HEK293T (cell line): ENCODE measurements at regions not wholly inside any gene's neighbourhood (a gene's known extent, or its start where the extent isn't known, plus 50 kb on each side); places are given as distances from the start of the nearest gene placed in this dataset.

ENCODE experiments used
- CTCF ChIA-PET: fragments of 350-600 bp; formaldehyde crosslinking; extraction: SDS; loops from one replicate; lab custom pipeline; 2021; ENCODE audit warnings: antibody characterized with exemption, inconsistent platforms; lab: Yijun Ruan, JAX
- POLR2A ChIA-PET: fragments of 350-600 bp; formaldehyde crosslinking; extraction: SDS; loops from one replicate; lab custom pipeline; 2020; ENCODE audit warnings: antibody characterized with exemption, inconsistent platforms; lab: Yijun Ruan, JAX
- DNase-seq: peaks from one replicate; pipeline ENCODE4 v3.0.0; 2012; ENCODE audit warnings: mixed read lengths; ENCODE audit errors: extremely low spot score
- ARNT ChIP-seq: fragments of 450-650 bp; IDR thresholded peaks from 2 replicates; pipeline ENCODE4 v1.6.1; 2017; ENCODE audit warnings: mild to moderate bottlenecking
- BHLHE40 ChIP-seq: fragments of 450-650 bp; IDR thresholded peaks from 2 replicates; pipeline ENCODE4 v1.6.1; 2016; ENCODE audit warnings: mild to moderate bottlenecking, moderate library complexity, borderline replicate concordance
- CTBP1 ChIP-seq: fragments of 450-650 bp; IDR thresholded peaks from 2 replicates; pipeline ENCODE4 v1.6.1; 2016; ENCODE audit warnings: borderline replicate concordance
- ELF4 ChIP-seq: fragments of 450-650 bp; IDR thresholded peaks from 2 replicates; pipeline ENCODE4 v1.6.1; 2017; ENCODE audit warnings: antibody characterized with exemption
- FOXA1 ChIP-seq: fragments of 450-650 bp; IDR thresholded peaks from 2 replicates; pipeline ENCODE4 v1.6.1; 2016; ENCODE audit warnings: mild to moderate bottlenecking
- FOXK2 ChIP-seq: fragments of 450-650 bp; IDR thresholded peaks from 2 replicates; pipeline ENCODE4 v1.6.1; 2016; ENCODE audit warnings: mild to moderate bottlenecking
- FOXM1 ChIP-seq: fragments of 450-650 bp; IDR thresholded peaks from 2 replicates; pipeline ENCODE4 v1.6.1; 2017; ENCODE audit warnings: mild to moderate bottlenecking, borderline replicate concordance
- HDGF ChIP-seq: fragments of 450-650 bp; IDR thresholded peaks from 2 replicates; pipeline ENCODE4 v1.6.1; 2017; ENCODE audit warnings: antibody characterized with exemption, borderline replicate concordance
- L3MBTL2 ChIP-seq: fragments of 450-650 bp; conservative IDR thresholded peaks from 2 replicates; pipeline ENCODE4 v1.6.1; 2016; ENCODE audit warnings: mild to moderate bottlenecking
- LEF1 ChIP-seq: fragments of 450-650 bp; IDR thresholded peaks from 2 replicates; pipeline ENCODE4 v1.6.1; 2017; ENCODE audit warnings: mild to moderate bottlenecking, borderline replicate concordance
- NFRKB ChIP-seq: fragments of 450-650 bp; IDR thresholded peaks from 2 replicates; pipeline ENCODE4 v1.6.1; 2016; ENCODE audit warnings: mild to moderate bottlenecking, moderate library complexity
- SP1 ChIP-seq: fragments of 450-650 bp; IDR thresholded peaks from 2 replicates; pipeline ENCODE4 v1.6.1; 2017
- SUZ12 ChIP-seq: fragments of 450-650 bp; IDR thresholded peaks from 2 replicates; pipeline ENCODE4 v1.6.1; 2016; ENCODE audit warnings: mild to moderate bottlenecking
- TARDBP ChIP-seq: fragments of 450-650 bp; IDR thresholded peaks from 2 replicates; pipeline ENCODE4 v1.6.1; 2016
- ZNF384 ChIP-seq: fragments of 450-650 bp; IDR thresholded peaks from 2 replicates; pipeline ENCODE4 v1.6.1; 2016
- TF ChIP-seq, protein P1 (sequence below): fragments of 450-650 bp; IDR thresholded peaks from 2 replicates; pipeline ENCODE4 v1.6.1; 2016

DNA sequence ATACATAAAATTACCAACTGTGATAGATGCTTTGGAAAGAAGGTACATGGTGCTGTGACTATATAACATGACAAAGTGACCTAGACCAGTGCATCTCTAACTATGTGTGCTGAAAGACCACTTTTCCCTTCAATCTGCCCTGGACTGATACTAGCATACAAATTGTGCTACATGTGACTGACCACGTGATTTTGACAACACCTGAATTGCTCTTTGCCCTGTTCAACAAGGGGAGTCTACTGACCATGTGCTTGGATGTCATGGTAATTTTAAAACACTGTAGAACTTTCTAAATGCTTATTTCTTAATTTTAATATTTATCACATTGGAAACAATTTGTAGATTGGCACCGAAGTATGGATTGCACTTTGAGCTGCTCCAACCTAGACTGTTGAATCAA, 142.4 kb downstream of the CAND1 start:
- DNase-seq = no peak
- POLR2A ChIA-PET = no interaction called here
- CTCF ChIA-PET = no interaction called here
- TF ChIP-seq FOXA1 (no peak), TARDBP (no peak), LEF1 (no peak), L3MBTL2 (no peak), SUZ12 (no peak), FOXK2 (no peak), BHLHE40 (no peak), SP1 (no peak), NFRKB (no peak), CTBP1 (no peak), HDGF (no peak), ARNT (no peak), ELF4 (no peak)
- TF ChIP-seq, protein P1, sequence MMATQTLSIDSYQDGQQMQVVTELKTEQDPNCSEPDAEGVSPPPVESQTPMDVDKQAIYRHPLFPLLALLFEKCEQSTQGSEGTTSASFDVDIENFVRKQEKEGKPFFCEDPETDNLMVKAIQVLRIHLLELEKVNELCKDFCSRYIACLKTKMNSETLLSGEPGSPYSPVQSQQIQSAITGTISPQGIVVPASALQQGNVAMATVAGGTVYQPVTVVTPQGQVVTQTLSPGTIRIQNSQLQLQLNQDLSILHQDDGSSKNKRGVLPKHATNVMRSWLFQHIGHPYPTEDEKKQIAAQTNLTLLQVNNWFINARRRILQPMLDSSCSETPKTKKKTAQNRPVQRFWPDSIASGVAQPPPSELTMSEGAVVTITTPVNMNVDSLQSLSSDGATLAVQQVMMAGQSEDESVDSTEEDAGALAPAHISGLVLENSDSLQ = no peak

DNA sequence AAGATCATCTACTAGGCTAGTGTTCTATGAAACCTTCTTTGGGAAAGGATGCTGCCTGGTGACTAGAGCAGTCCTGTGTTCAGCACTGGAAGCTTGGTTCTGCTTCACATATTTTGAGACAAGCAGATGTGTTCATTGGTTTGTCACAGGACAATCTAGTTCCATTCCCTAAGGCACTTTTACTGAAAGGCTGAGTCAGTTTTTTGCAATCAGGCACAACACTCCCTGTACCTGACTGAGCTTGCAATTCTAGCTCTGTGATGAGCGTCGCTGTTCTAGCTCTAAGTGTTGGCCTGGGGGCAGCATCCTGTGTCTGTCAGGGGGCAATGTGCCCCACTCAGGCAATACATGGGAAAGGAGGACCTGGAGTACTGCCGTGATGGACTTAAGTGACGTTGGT, 144.4 kb downstream of the CAND1 start:
- no peak for DNase-seq
- ChIA-PET CTCF (interaction anchor here (0.8 to 2.1 kb wide), 4 partner anchors 12 to 60 kb away, joined by 3 to 8 read pairs (median 5); no protein-coding TSS in a partner anchor), POLR2A (interaction anchor here (0.8 kb wide), 1 partner anchor 58 kb away, joined by 3 read pairs; no protein-coding TSS in a partner anchor)
- TF ChIP-seq, protein P1 = no peak
- TF ChIP-seq HDGF (no peak), SUZ12 (no peak), BHLHE40 (no peak), ARNT (no peak), TARDBP (no peak), L3MBTL2 (no peak), FOXK2 (no peak), LEF1 (no peak), ZNF384 (no peak), SP1 (no peak), FOXA1 (no peak), CTBP1 (no peak)

DNA sequence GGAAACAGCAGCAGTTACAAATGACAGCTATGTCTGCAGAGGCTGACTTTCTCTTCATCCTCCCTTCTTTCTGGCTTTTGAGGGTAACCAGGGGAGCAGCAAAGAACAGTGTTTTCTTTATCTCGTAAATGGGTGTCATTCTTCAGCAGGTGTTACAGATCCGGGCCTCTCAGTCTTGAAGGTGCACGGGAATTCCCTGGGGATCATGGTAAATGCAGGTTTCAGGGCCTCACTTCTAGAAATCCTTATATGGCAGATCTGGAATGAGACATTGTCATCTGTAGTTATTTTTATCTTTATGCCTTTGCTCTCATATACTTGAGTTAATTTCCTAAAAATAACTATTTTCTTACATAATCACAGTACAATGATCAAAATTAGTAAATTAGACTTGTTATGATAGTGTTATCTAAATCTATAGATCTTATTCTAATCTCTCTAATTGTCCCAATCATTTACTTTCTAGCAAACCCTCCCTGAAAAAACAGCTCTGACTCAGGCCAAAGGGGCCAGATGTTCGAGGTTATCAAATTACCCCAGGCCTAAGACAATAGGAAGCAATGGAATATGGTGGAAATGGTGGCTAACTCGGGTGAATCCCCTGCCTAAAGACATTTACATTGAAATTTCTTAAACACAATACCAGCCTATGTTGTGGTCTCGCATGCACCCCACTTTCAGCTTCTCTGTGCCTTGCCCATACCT, 145.0 kb downstream of the CAND1 start:
- ChIA-PET POLR2A (interaction anchor here (0.8 kb wide), 1 partner anchor 59 kb away, joined by 3 read pairs; no protein-coding TSS in a partner anchor), CTCF (interaction anchor here (0.8 to 2.1 kb wide), 4 partner anchors 12 to 61 kb away, joined by 3 to 8 read pairs (median 5); no protein-coding TSS in a partner anchor)
- TF ChIP-seq FOXM1 (no peak), BHLHE40 (no peak), L3MBTL2 (no peak), SP1 (no peak), TARDBP (no peak), FOXA1 (no peak), ARNT (no peak), LEF1 (no peak)
- TF ChIP-seq, protein P1 = no peak

DNA sequence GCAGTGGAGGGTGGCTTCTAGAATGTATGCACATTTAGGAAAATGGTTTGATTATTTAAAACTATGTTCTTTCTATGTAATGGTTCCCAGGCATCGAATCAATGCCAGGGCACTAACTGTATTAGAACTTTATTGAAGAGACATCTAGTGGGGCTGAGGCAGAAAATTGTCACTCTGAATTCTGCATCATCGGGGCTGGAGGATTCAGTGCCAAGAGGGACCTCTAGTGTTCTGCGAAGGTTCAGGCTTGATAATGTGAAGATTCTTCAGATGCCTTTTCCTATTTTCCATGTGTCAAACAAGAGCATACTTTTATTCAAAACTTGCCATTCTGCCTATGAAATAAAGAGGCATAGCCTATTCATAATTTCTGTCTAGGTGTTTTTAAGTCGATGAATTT, 146.3 kb downstream of the CAND1 start:
- DNase-seq = peak; percentile 37
- CTCF ChIA-PET = no interaction called here
- TF ChIP-seq ELF4 (no peak), FOXA1 (no peak), ARNT (no peak), SP1 (no peak), LEF1 (no peak), NFRKB (no peak), FOXM1 (no peak), CTBP1 (no peak), BHLHE40 (no peak), FOXK2 (no peak), SUZ12 (no peak), ZNF384 (no peak), HDGF (no peak), L3MBTL2 (no peak), TARDBP (no peak)
- TF ChIP-seq, protein P1 = no peak
- POLR2A ChIA-PET = no interaction called here

More for the DNA sequence above, 145.0 kb downstream of the CAND1 start:
- DNase-seq = no peak

DNA sequence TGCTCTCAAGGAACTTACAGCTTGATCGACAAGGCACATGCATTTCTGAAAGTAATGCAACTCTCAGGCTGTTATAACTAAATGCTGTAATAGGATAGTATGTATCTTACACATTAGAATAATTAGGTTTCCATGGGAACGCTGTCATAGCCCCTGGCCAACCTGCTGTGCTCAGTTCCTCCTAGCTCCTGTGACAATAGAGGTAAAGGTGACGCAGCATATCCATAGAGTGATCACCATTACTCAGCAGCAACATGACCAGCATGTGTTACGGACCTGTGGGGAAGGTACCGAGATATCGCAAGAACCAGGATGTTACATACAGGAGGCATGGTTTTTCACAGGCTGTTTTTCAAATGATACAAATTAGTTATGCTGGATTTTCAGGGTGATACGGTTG, 150.7 kb downstream of the CAND1 start:
- CTCF ChIA-PET = no interaction called here
- POLR2A ChIA-PET = no interaction called here
- DNase-seq = no peak
- TF ChIP-seq HDGF (no peak), CTBP1 (no peak), TARDBP (no peak), ELF4 (no peak), FOXM1 (no peak), FOXK2 (no peak), FOXA1 (no peak), ARNT (no peak), SUZ12 (no peak), SP1 (no peak), BHLHE40 (no peak), NFRKB (no peak), ZNF384 (no peak), L3MBTL2 (no peak)
- TF ChIP-seq, protein P1 = no peak
